Peyer's patch (tissue), 4 donors: ENCODE measurements at regions not wholly inside any gene's neighbourhood (a gene's known extent, or its start where the extent isn't known, plus 50 kb on each side); places are given as distances from the start of the nearest gene placed in this dataset.

Experiments used
- DNase-seq, 3 donors: peaks; one replicate each; pipeline ENCODE4 v3.0.0-alpha.2; 2017 to 2019
- H3K27ac ChIP-seq, 4 donors: fragments of 200-600 bp; sonication (generic); one replicate each; pipeline ENCODE4 v1.5.1; 2016 to 2019
- H3K27me3 ChIP-seq, 2 donors: fragments of 200-600 bp; sonication (generic); one replicate each; pipeline ENCODE4 v1.5.1; 2019
- H3K36me3 ChIP-seq, 3 donors: fragments of 200-600 bp; sonication (generic); one replicate each; pipeline ENCODE4 v1.5.1; 2016 to 2019
- H3K4me1 ChIP-seq, 4 donors: fragments of 200-600 bp; sonication (generic); one replicate each; pipeline ENCODE4 v1.5.1; 2016 to 2019
- H3K4me3 ChIP-seq, 4 donors: fragments of 200-600 bp; sonication (generic); 1 replicate in 3 of 4; 2 replicates in 1 of 4; pipeline ENCODE4 v1.5.1; 2016 to 2019; ENCODE audit warnings: mild to moderate bottlenecking in 1 of 4
- H3K9me3 ChIP-seq, 4 donors: fragments of 200-600 bp; sonication (generic); one replicate each; pipeline ENCODE4 v1.5.1; 2016 to 2019; ENCODE audit warnings: mild to moderate bottlenecking in 1 of 4
- CTCF ChIP-seq, 6 experiments: fragments of 450-650 bp in 4 of 6; fragments of 200-600 bp in 2 of 6; sonication (generic) in 1 of 6; IDR thresholded peaks; one replicate each; pipeline ENCODE4 v1.5.1; 2017 to 2019; ENCODE audit warnings: antibody characterized with exemption in 6 of 6, mild to moderate bottlenecking in 3 of 6, moderate library complexity in 1 of 6
- POLR2A ChIP-seq, 2 donors: fragments of 450-650 bp; IDR thresholded peaks; one replicate each; pipeline ENCODE4 v1.5.1; 2017; ENCODE audit warnings: antibody characterized with exemption in 2 of 2, mild to moderate bottlenecking in 2 of 2, moderate library complexity in 2 of 2

GRCh38 chr16:86978445-86979030 lies 338.7 kb downstream of the C16orf95 start:
- Histone ChIP-seq H3K36me3 (no peaks in the 10 kb centered on the region), H3K27me3 (no peaks in the 10 kb centered on the region), H3K4me1 (no peaks in the 10 kb centered on the region), H3K9me3 (no peaks in the 10 kb centered on the region), H3K4me3 (no peak overlapping the region), H3K27ac (no peak overlapping the region)
- DNase-seq: peak in 1 of 3 donors; percentile 27
- TF ChIP-seq CTCF (IDR thresholded peaks at IDR 0.05) (no peak), POLR2A (IDR thresholded peaks at IDR 0.05) (no peak)

GRCh38 chr16:86979061-86979460 lies 338.1 kb downstream of the C16orf95 start:
- Histone ChIP-seq H3K9me3 (no peaks in the 10 kb centered on the region), H3K36me3 (no peaks in the 10 kb centered on the region), H3K27me3 (no peaks in the 10 kb centered on the region), H3K27ac (no peak overlapping the region), H3K4me3 (no peak overlapping the region), H3K4me1 (no peaks in the 10 kb centered on the region)
- no peak for TF ChIP-seq CTCF (IDR thresholded peaks at IDR 0.05)
- TF ChIP-seq POLR2A (IDR thresholded peaks at IDR 0.05): no peak
- no peak for DNase-seq

GRCh38 chr16:86979984-86980553 lies 337.1 kb downstream of the C16orf95 start:
- no peaks in the 10 kb centered on the region for H3K9me3 ChIP-seq
- TF ChIP-seq POLR2A (IDR thresholded peaks at IDR 0.05): no peak
- no peaks in the 10 kb centered on the region for H3K27me3 ChIP-seq
- no peak overlapping the region for H3K27ac ChIP-seq
- no peak overlapping the region for H3K4me3 ChIP-seq
- no peaks in the 10 kb centered on the region for H3K4me1 ChIP-seq
- no peak for DNase-seq
- no peaks in the 10 kb centered on the region for H3K36me3 ChIP-seq

GRCh38 chr16:86980644-86981043 lies 336.5 kb downstream of the C16orf95 start:
- H3K36me3 ChIP-seq: no peaks in the 10 kb centered on the region
- H3K9me3 ChIP-seq: no peaks in the 10 kb centered on the region
- no peak overlapping the region for H3K27ac ChIP-seq
- no peaks in the 10 kb centered on the region for H3K4me1 ChIP-seq
- H3K27me3 ChIP-seq: no peaks in the 10 kb centered on the region
- DNase-seq: no peak
- no peak overlapping the region for H3K4me3 ChIP-seq
- no peak for TF ChIP-seq CTCF (IDR thresholded peaks at IDR 0.05)
- TF ChIP-seq POLR2A (IDR thresholded peaks at IDR 0.05): no peak

GRCh38 chr16:86982347-86982596 lies 334.9 kb downstream of the C16orf95 start:
- no peaks in the 10 kb centered on the region for H3K4me1 ChIP-seq
- TF ChIP-seq CTCF (IDR thresholded peaks at IDR 0.05): no peak
- TF ChIP-seq POLR2A (IDR thresholded peaks at IDR 0.05): no peak
- H3K36me3 ChIP-seq: no peaks in the 10 kb centered on the region
- H3K27ac ChIP-seq: no peak overlapping the region
- no peaks in the 10 kb centered on the region for H3K27me3 ChIP-seq
- H3K9me3 ChIP-seq: no peaks in the 10 kb centered on the region
- DNase-seq: no peak
- no peak overlapping the region for H3K4me3 ChIP-seq

- Histone ChIP-seq H3K27ac (no peak overlapping the region), H3K4me1 (no peaks in the 10 kb centered on the region), H3K4me3 (no peak overlapping the region), H3K36me3 (no peaks in the 10 kb centered on the region), H3K9me3 (no peaks in the 10 kb centered on the region), H3K27me3 (no peaks in the 10 kb centered on the region)
- no peak for DNase-seq
- TF ChIP-seq POLR2A (IDR thresholded peaks at IDR 0.05) (no peak), CTCF (IDR thresholded peaks at IDR 0.05) (no peak)
Measured at GRCh38 chr16:86982912-86983311, 334.3 kb downstream of the C16orf95 start.
